Ascending aorta (tissue), 2 donors: ENCODE measurements at regions not wholly inside any gene's neighbourhood (a gene's known extent, or its start where the extent isn't known, plus 50 kb on each side); places are given as distances from the start of the nearest gene placed in this dataset.

Source experiments
- DNase-seq, 2 donors: peaks; one replicate each; pipeline ENCODE4 v3.0.0-alpha.2; 2019; ENCODE audit warnings: low spot score in 2 of 2
- H3K27ac ChIP-seq, 2 donors: fragments of 200-600 bp; sonication (generic); one replicate each; pipeline ENCODE4 v1.5.1; 2016 to 2017; ENCODE audit warnings: mild to moderate bottlenecking in 1 of 2
- H3K27me3 ChIP-seq: fragments of 200-600 bp; sonication (generic); one replicate; pipeline ENCODE4 v1.5.1; 2017
- H3K36me3 ChIP-seq, 2 donors: fragments of 200-600 bp; sonication (generic); one replicate each; pipeline ENCODE4 v1.5.1; 2016
- H3K4me1 ChIP-seq, 2 donors: fragments of 200-600 bp; sonication (generic); one replicate each; pipeline ENCODE4 v1.5.1; 2016 to 2017; ENCODE audit warnings: mild to moderate bottlenecking in 1 of 2
- H3K4me3 ChIP-seq, 2 donors: fragments of 200-600 bp; sonication (generic); one replicate each; pipeline ENCODE4 v1.5.1; 2016 to 2017; ENCODE audit warnings: mild to moderate bottlenecking in 1 of 2
- H3K9me3 ChIP-seq, 2 donors: fragments of 200-600 bp; sonication (generic); one replicate each; pipeline ENCODE4 v1.5.1; 2016
- intact Hi-C: fragments of 100-400 bp; cut with DNase I; formaldehyde crosslinking; loops from one replicate; pipeline ENCODE4 v1.15.1; 2023
- TF ChIP-seq, protein P1 (sequence below), 3 experiments: fragments of 200-600 bp in 2 of 3; fragments of 450-650 bp in 1 of 3; sonication (generic) in 2 of 3; IDR thresholded peaks; one replicate each; pipeline ENCODE4 v1.5.1; 2016 to 2019; ENCODE audit warnings: antibody characterized with exemption in 3 of 3, mild to moderate bottlenecking in 1 of 3, moderate library complexity in 1 of 3

DNA sequence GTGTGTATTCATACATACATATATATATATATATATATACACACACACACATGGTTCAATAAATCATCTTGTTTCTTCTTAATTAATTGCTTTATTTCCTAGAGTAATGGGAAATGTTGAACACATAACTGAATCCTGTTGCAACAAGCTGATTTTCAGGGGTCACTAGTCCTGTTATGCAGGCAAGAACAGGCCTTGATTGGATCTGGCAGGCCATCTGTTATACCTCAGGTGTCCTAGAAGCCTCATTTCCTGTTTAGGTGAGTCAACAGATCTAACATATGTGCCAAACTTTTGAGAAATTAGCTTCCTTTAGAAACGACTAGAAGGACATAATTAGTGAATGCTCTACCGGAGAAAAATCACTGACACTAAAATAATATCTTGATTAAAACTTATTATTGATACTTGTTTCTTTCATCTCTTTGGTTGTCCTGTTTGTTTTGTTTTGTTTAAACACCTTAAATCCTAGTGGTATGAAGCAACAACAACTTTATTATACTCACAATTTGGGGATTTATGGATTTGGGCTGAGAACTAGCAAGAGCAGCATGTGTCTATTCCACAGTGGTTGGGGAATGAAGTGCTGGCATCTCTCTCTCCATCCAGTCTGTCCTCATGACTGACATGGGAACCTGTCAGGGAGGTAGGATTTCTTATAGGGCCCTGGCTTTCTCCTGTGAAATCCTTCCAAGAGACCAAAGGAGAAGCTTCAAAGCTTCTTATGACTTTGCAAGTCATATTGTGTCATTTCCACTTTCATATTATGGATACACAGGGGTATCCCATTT is 552.6 kb downstream of the NSUN3 start:
- no peak for DNase-seq
- H3K4me3 ChIP-seq: no peak overlapping the region
- no peaks in the 10 kb centered on the region for H3K36me3 ChIP-seq
- intact Hi-C loops: no loop called here
- no peaks in the 10 kb centered on the region for H3K4me1 ChIP-seq
- TF ChIP-seq, protein P1, sequence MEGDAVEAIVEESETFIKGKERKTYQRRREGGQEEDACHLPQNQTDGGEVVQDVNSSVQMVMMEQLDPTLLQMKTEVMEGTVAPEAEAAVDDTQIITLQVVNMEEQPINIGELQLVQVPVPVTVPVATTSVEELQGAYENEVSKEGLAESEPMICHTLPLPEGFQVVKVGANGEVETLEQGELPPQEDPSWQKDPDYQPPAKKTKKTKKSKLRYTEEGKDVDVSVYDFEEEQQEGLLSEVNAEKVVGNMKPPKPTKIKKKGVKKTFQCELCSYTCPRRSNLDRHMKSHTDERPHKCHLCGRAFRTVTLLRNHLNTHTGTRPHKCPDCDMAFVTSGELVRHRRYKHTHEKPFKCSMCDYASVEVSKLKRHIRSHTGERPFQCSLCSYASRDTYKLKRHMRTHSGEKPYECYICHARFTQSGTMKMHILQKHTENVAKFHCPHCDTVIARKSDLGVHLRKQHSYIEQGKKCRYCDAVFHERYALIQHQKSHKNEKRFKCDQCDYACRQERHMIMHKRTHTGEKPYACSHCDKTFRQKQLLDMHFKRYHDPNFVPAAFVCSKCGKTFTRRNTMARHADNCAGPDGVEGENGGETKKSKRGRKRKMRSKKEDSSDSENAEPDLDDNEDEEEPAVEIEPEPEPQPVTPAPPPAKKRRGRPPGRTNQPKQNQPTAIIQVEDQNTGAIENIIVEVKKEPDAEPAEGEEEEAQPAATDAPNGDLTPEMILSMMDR (IDR thresholded peaks at IDR 0.05): no peak
- H3K27ac ChIP-seq: no peak overlapping the region
- H3K9me3 ChIP-seq: no peaks in the 10 kb centered on the region
- H3K27me3 ChIP-seq: no peaks in the 10 kb centered on the region

DNA sequence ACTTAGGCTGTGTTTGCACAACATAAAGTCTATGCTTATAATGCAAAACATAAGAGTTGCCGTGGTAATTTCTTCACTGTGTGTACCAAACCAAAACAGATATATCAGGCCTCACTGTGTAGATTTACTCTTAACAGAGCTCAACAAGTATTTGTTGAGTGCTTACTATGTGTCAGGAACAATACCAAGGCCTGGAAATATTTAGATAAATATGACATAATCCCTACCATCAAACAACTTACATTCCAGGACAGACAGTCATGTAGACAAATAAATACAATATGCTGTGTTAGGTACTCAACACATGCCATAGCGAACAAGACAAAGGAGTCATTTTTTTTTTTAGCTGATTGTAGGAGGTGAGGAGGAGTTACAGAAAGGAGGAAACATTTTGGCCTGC is 554.0 kb downstream of the NSUN3 start:
- no peaks in the 10 kb centered on the region for H3K4me1 ChIP-seq
- intact Hi-C loops: no loop called here
- no peaks in the 10 kb centered on the region for H3K36me3 ChIP-seq
- H3K4me3 ChIP-seq: no peak overlapping the region
- DNase-seq: no peak
- H3K9me3 ChIP-seq: no peaks in the 10 kb centered on the region
- TF ChIP-seq, protein P1 (IDR thresholded peaks at IDR 0.05): no peak
- H3K27ac ChIP-seq: no peak overlapping the region
- H3K27me3 ChIP-seq: no peaks in the 10 kb centered on the region

DNA sequence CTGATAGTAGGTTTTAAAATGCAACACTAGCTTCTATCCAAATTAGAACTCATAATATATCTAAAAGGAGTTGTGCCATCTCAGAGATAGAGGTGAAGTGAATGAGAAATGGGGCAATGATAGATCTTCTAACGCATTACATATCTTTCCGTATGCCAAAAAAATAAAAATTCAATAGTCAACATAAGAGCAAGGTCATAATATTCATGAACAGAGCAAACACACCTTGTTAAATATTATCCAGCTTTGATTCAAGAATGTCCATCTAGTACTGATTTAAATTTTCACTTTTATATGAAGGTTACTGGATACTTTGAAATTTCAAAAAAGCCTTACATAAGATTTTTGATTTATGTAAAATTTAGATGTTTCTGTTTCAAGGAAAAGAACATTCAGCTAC is 554.5 kb downstream of the NSUN3 start:
- Histone ChIP-seq H3K27me3 (no peaks in the 10 kb centered on the region), H3K36me3 (no peaks in the 10 kb centered on the region), H3K4me3 (no peak overlapping the region), H3K4me1 (no peaks in the 10 kb centered on the region), H3K27ac (no peak overlapping the region), H3K9me3 (no peaks in the 10 kb centered on the region)
- TF ChIP-seq, protein P1 (IDR thresholded peaks at IDR 0.05): no peak
- DNase-seq: no peak
- intact Hi-C loops: no loop called here

DNA sequence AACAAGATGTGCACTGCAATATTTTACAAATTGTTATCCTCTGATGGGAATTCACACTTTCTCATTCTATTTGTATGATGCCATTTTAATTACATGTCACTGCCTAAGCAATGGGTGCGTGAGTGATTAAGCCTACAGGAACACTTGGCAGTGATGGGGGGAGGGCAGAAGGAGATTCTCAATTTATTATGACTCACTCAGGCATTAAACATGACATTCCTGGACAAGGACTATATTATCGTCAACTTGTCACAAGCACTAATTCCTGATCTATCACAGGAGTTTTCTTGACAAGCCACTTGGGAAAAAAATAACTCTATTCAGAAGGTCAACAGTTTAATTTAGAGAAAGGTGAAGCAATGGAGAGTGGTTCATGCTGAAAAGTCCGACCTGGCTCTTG is 556.8 kb downstream of the NSUN3 start:
- Histone ChIP-seq H3K9me3 (no peaks in the 10 kb centered on the region), H3K27ac (no peak overlapping the region), H3K36me3 (no peaks in the 10 kb centered on the region), H3K4me1 (no peaks in the 10 kb centered on the region), H3K4me3 (no peak overlapping the region), H3K27me3 (no peaks in the 10 kb centered on the region)
- intact Hi-C loops: no loop called here
- no peak for DNase-seq
- TF ChIP-seq, protein P1 (IDR thresholded peaks at IDR 0.05): no peak

DNA sequence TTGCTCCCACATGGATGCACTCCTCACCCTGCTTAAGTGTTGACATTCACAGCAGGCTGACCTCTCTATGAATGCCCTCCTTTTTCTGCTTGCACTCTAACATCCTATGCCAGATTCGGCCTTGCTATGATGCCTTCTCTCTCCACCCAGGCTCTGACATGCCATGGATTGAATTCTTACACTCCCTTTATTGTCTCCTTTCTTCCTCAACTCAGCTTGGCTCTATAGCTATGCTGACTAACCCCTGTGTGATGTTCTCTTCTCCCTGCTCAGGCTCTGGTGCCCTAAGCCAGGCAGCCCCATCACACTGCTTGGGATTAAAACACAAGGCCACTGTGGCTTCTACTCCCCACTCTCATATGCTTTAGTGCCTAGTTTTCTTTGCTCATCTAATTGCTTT is 563.7 kb downstream of the NSUN3 start:
- intact Hi-C loops: no loop called here
- TF ChIP-seq, protein P1 (IDR thresholded peaks at IDR 0.05): no peak
- Histone ChIP-seq H3K27ac (no peak overlapping the region), H3K4me3 (no peak overlapping the region), H3K36me3 (no peaks in the 10 kb centered on the region), H3K27me3 (no peaks in the 10 kb centered on the region), H3K4me1 (no peaks in the 10 kb centered on the region), H3K9me3 (no peaks in the 10 kb centered on the region)
- DNase-seq: no peak
